OCI-LY7 (cell line): ENCODE measurements at regions not wholly inside any gene's neighbourhood (a gene's known extent, or its start where the extent isn't known, plus 50 kb on each side); places are given as distances from the start of the nearest gene placed in this dataset.

ENCODE experiments used
- BruUV-seq: library from RNA; stranded (reverse); fragments of 400-500 nt; replicated peaks from 2 replicates; lab custom pipeline; 2021; lab: Mats Ljungman, UMichigan
- CTCF ChIA-PET: fragments of 300-600 bp; sonication (Branson Sonifier 250); formaldehyde crosslinking; loops from one replicate; lab custom pipeline; 2022; ENCODE audit warnings: antibody characterized with exemption; ENCODE audit not compliant: unreplicated experiment; lab: Charles Lee
- POLR2A ChIA-PET: fragments of 300-600 bp; sonication (Branson Sonifier 250); formaldehyde crosslinking; loops from one replicate; lab custom pipeline; 2022; ENCODE audit warnings: antibody characterized with exemption; lab: Charles Lee
- DNase-seq: peaks from one replicate; pipeline ENCODE4 v3.0.0-alpha.2; 2015; ENCODE audit warnings: low spot score
- H2AFZ ChIP-seq: fragments of 200-600 bp; sonication (generic), shearing (Covaris generic); 2 replicates; pipeline ENCODE4 v1.6.1; 2014; ENCODE audit warnings: mild to moderate bottlenecking, antibody characterized with exemption, low read length, moderate library complexity
- H3K27ac ChIP-seq: fragments of 200-600 bp; sonication (generic); 2 replicates; pipeline ENCODE4 v1.5.1; 2014; ENCODE audit warnings: mixed run types, low read depth, mild to moderate bottlenecking, moderate library complexity, low read length, inconsistent platforms; ENCODE audit not compliant: poor library complexity, severe bottlenecking
- H3K36me3 ChIP-seq: fragments of 200-600 bp; sonication (generic); 2 replicates; pipeline ENCODE4 v1.6.1; 2014; ENCODE audit warnings: mild to moderate bottlenecking, antibody characterized with exemption, low read length, moderate library complexity, mixed read lengths; ENCODE audit not compliant: insufficient read depth
- H3K4me1 ChIP-seq: fragments of 200-600 bp; sonication (generic); 2 replicates; pipeline ENCODE4 v1.5.1; 2014; ENCODE audit warnings: mild to moderate bottlenecking, low read length; ENCODE audit not compliant: insufficient read depth, poor library complexity, severe bottlenecking
- H3K4me2 ChIP-seq: fragments of 200-600 bp; sonication (generic); 2 replicates; pipeline ENCODE4 v1.6.1; 2014; ENCODE audit warnings: mild to moderate bottlenecking, low read length
- H3K4me3 ChIP-seq: fragments of 200-600 bp; sonication (generic); 2 replicates; pipeline ENCODE4 v1.5.1; 2014; ENCODE audit warnings: mild to moderate bottlenecking, low read depth, low read length; ENCODE audit not compliant: poor library complexity, severe bottlenecking
- H3K79me2 ChIP-seq: fragments of 200-600 bp; sonication (generic); 2 replicates; pipeline ENCODE4 v1.6.1; 2016; ENCODE audit warnings: low read depth, mild to moderate bottlenecking, low read length, moderate library complexity, mixed read lengths; ENCODE audit not compliant: insufficient read depth
- H3K9me2 ChIP-seq: fragments of 200-600 bp; sonication (generic); 2 replicates; pipeline ENCODE4 v1.6.1; 2016; ENCODE audit warnings: mild to moderate bottlenecking, low read length, mixed read lengths; ENCODE audit not compliant: insufficient read depth
- H3K9me3 ChIP-seq: fragments of 200-600 bp; sonication (generic); 2 replicates; pipeline ENCODE4 v1.6.1; 2014; ENCODE audit warnings: mild to moderate bottlenecking, mixed run types, low read length, mixed read lengths
- H4K20me1 ChIP-seq: fragments of 200-600 bp; sonication (generic); 2 replicates; pipeline ENCODE4 v1.6.1; 2014; ENCODE audit warnings: mild to moderate bottlenecking, antibody characterized with exemption, low read length, moderate library complexity, mixed read lengths; ENCODE audit not compliant: insufficient read depth
- CTCF ChIP-seq: fragments of 200-600 bp; sonication (generic); conservative IDR thresholded peaks from 2 replicates; pipeline ENCODE4 v1.5.1; 2014; ENCODE audit warnings: mild to moderate bottlenecking, antibody characterized with exemption, low read length, moderate library complexity, mixed read lengths
- EZH2phosphoT487 ChIP-seq: fragments of 200-600 bp; sonication (generic); IDR thresholded peaks from 2 replicates; pipeline ENCODE4 v1.6.1; 2018; ENCODE audit warnings: low read depth, borderline replicate concordance, mild to moderate bottlenecking, mixed run types, antibody characterized with exemption, low read length, moderate library complexity, mixed read lengths
- intact Hi-C: fragments of 100-400 bp; cut with micrococcal nuclease; formaldehyde crosslinking; loops from one replicate; pipeline ENCODE4 v1.10.0; 2022; ENCODE audit not compliant: unreplicated experiment

- no peaks in the 10 kb centered on the region for H3K9me2 ChIP-seq
- no peaks in the 10 kb centered on the region for H3K79me2 ChIP-seq
- no peaks in the 10 kb centered on the region for H4K20me1 ChIP-seq
- TF ChIP-seq EZH2phosphoT487 (no peak), CTCF (no peak)
- peak overlapping the region; percentile 72 for H3K4me2 ChIP-seq
- ChIA-PET POLR2A (interaction anchor here (0.7 to 1.5 kb wide), 5 partner anchors 12 to 44 kb away, joined by 3 to 4 read pairs (median 3); no protein-coding TSS in a partner anchor), CTCF (no interaction called here)
- H3K4me1 ChIP-seq = peaks cover 37% of the 10 kb centered on the region
- intact Hi-C loops = no loop called here
- no peaks in the 10 kb centered on the region for H3K36me3 ChIP-seq
- peak; percentile 85 for DNase-seq
- BruUV-seq = no TSS peak
- H3K9me3 ChIP-seq = no peaks in the 10 kb centered on the region
- H3K27ac ChIP-seq = peak overlapping the region; percentile 73
- peak overlapping the region; percentile 98 for H2AFZ ChIP-seq
- H3K4me3 ChIP-seq = peak overlapping the region; percentile 55
Observed at GRCh38 chr9:31347082-31347617, 1037.3 kb upstream of the ACO1 start.

- Histone ChIP-seq H3K27ac (no peak overlapping the region), H3K4me2 (no peak overlapping the region), H3K79me2 (no peaks in the 10 kb centered on the region), H4K20me1 (no peaks in the 10 kb centered on the region), H3K4me3 (no peak overlapping the region), H2AFZ (no peak overlapping the region), H3K36me3 (no peaks in the 10 kb centered on the region), H3K9me3 (no peaks in the 10 kb centered on the region), H3K4me1 (no peaks in the 10 kb centered on the region), H3K9me2 (no peaks in the 10 kb centered on the region)
- no TSS peak for BruUV-seq
- TF ChIP-seq EZH2phosphoT487 = no peak
- TF ChIP-seq CTCF = no peak
- CTCF ChIA-PET = no interaction called here
- intact Hi-C loops = no loop called here
- no peak for DNase-seq
- POLR2A ChIA-PET = no interaction called here
Observed at GRCh38 chr9:31355159-31355882, 1029.1 kb upstream of the ACO1 start.

GRCh38 chr9:31355965-31356364 is 1028.5 kb upstream of the ACO1 start:
- Histone ChIP-seq H3K9me3 (no peaks in the 10 kb centered on the region), H3K4me1 (no peaks in the 10 kb centered on the region), H3K36me3 (no peaks in the 10 kb centered on the region), H3K4me3 (no peak overlapping the region), H4K20me1 (no peaks in the 10 kb centered on the region), H2AFZ (no peak overlapping the region), H3K9me2 (no peaks in the 10 kb centered on the region), H3K27ac (no peak overlapping the region), H3K79me2 (no peaks in the 10 kb centered on the region), H3K4me2 (no peak overlapping the region)
- no TSS peak for BruUV-seq
- no peak for DNase-seq
- CTCF ChIA-PET = no interaction called here
- POLR2A ChIA-PET = no interaction called here
- intact Hi-C loops = no loop called here
- TF ChIP-seq EZH2phosphoT487 = no peak
- TF ChIP-seq CTCF = no peak
